Fibroblast of the aortic adventitia (primary cell): ENCODE measurements at regions not wholly inside any gene's neighbourhood (a gene's known extent, or its start where the extent isn't known, plus 50 kb on each side); places are given as distances from the start of the nearest gene placed in this dataset.
A peak's percentile ranks its signal among the peaks of the same experiment; 100 is the strongest.
"Not testable (repeated sequence)": the region's sequence is repeated elsewhere in the genome, so short reads cannot be mapped to it uniquely, and the experiment has no call there.

Source experiments
- DNase-seq: peaks from one replicate; pipeline ENCODE4 v3.0.0-alpha.2; 2010; ENCODE audit warnings: low read depth
- H3K4me3 ChIP-seq: 2 replicates; pipeline ENCODE4 v1.5.1; 2011; ENCODE audit warnings: low read depth, mild to moderate bottlenecking, control low read depth, low read length, moderate library complexity
- TF ChIP-seq, protein P1 (sequence below): IDR thresholded peaks from 2 replicates; pipeline ENCODE4 v1.5.1; 2011; ENCODE audit warnings: mild to moderate bottlenecking, low read length, control low read depth, inconsistent platforms; ENCODE audit not compliant: insufficient read depth

DNA sequence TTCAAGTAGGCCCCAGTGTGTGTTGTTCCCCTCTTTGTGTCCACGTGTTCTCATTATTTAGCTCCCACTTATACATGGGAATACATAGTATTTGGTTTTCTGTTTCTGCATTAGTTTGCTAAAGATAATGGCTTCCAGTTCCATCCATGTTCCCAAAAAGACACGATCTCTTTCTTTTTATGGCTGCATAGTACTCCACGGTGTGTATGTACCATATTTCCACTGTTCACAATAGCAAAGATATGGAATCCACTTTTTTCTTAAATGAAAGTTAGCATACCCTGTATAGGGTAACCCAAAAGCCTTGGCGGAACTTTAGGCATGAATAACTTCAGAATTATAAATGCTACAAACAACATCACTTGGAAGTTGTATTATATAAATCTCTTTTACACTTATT is 83.4 kb upstream of the NDUFV2 start:
- H3K4me3 ChIP-seq = no peak overlapping the region
- TF ChIP-seq, protein P1, sequence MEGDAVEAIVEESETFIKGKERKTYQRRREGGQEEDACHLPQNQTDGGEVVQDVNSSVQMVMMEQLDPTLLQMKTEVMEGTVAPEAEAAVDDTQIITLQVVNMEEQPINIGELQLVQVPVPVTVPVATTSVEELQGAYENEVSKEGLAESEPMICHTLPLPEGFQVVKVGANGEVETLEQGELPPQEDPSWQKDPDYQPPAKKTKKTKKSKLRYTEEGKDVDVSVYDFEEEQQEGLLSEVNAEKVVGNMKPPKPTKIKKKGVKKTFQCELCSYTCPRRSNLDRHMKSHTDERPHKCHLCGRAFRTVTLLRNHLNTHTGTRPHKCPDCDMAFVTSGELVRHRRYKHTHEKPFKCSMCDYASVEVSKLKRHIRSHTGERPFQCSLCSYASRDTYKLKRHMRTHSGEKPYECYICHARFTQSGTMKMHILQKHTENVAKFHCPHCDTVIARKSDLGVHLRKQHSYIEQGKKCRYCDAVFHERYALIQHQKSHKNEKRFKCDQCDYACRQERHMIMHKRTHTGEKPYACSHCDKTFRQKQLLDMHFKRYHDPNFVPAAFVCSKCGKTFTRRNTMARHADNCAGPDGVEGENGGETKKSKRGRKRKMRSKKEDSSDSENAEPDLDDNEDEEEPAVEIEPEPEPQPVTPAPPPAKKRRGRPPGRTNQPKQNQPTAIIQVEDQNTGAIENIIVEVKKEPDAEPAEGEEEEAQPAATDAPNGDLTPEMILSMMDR = no peak
- DNase-seq = no peak

DNA sequence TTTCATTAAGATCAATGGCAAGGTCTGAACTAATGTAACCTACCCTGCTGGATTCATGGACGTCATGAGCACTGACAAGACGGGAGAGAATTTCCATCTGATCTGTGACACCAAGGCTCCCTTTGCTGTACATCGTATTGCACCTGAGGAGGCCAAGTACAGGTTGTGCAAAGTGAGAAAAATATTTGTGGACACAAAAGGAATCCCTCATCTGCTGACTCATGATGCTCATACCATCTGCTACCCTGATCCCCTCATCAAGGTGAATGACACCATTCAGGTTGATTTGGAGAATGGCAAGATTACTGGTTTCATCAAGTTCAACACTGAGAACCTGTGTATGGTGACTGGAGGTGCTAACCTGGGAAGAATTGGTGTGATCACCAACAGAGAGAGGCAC is 82.3 kb upstream of the NDUFV2 start:
- TF ChIP-seq, protein P1 = no peak
- no peak for DNase-seq
- H3K4me3 ChIP-seq = no peak overlapping the region

DNA sequence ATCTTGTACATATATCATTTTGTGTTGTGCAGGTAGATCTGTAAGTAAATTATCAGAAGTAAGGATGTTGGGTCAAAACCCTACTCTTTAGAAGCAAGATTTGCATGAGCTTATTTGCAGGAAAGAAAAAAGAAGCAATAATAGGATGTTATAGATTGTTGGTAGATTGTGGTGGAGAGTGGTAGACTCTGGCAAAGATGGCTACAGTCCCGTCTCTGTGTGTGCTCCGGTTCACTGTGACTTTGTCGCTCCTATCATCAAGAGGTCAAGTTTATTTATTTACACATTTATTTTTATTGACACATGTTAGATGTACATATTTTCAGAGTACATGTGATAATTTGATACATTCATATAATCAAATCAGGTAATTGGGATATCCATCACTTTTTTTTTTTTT is 81.0 kb upstream of the NDUFV2 start:
- DNase-seq = no peak
- H3K4me3 ChIP-seq = no peak overlapping the region
- TF ChIP-seq, protein P1 = no peak

DNA sequence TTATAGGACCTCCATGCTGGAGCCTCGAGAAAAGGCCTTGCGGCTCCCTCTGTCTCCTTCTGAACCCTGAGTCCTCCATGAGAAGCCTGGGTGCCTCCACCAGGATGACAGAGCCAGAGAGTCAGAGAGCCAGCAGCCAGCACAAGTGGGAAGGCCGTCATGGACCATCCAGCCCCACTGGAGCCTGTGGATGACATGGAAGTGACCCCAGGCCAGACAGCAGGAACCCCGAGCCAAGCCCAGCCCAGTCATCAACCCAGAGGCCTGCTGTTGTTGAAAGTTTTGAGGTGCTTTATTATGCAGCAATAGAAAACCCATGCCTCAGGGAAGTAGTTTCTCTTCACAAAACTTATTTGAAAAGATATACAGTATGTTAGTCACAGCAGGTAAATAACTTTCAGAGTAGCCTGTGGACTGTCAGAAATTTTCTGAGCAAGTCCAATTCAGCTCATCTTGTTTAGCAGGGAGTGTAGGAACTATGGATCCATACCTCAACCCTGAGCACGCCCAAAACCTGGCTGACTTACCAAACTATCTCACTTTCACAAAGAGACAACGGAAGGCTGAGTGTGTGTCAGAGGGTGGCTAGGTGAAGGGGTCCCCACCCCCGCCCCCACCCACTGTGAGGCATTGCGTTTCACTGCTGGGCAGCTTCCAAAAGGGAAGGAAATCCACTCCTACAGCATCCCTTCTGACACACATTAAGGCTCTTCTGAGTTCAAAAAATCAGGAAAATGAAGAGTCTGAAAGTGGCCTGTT is 79.9 kb upstream of the NDUFV2 start:
- DNase-seq = peak; percentile 18
- TF ChIP-seq, protein P1 = no peak
- no peak overlapping the region for H3K4me3 ChIP-seq

DNA sequence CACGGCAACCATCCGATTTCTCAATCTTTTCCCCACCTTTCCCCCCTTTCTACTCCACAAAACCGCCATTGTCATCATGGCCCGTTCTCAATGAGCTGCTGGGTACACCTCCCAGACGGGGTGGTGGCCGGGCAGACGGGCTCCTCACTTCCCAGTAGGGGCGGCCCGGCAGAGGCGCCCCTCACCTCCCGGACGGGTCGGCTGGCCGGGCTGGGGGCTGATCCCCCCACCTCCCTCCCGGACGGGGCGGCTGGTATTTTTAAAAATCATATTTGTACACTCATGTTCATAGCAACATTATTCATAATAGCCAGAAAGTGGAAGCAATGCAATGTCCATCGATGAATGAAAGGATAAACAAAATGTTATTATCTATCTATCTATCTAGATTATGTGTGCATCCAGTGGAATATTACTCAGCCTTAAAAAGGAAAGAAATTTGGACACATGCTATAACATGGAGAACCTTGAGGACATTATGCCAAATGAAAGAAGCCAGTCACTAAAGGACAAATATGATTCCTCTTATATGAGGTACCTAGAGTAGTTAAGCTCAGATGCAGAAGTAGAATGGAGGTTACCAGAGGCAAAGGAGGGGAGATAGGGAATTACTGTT is 78.4 kb upstream of the NDUFV2 start:
- H3K4me3 ChIP-seq, DNase-seq: not testable (repeated sequence)

DNA sequence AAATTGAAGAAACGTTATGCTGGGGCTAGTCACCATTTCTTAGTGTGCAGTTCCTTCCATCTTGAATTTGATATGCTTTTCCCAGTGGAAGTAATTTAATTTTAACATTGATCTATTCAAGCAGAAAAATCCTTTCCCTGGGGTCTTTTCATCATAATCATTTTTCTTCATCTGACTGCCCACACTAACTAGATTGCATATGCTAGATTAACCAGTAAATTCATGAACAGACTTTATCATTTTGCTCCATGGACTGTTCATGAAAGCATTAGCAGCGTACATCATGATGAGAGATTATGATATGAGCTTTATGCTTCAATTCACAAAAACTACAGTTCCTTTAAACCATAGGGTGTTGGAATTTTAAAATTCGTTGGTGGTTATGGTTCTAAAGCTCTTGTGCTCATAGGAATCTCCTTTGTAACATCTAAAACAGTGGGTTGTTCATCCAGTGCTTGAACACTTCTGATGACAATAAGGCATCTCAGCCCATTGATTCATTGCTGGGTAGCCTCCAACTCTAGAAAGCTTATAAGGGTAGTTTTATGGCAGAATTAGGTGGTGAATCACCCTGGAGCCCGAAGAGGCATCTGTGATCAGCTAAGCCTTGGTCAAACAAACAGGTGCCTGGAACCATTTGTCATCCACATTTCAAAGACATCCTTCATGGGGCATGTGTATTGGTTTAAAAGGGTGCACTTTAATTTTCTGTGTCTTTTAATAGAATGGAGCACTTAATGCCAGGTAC is 77.2 kb upstream of the NDUFV2 start:
- TF ChIP-seq, protein P1 = no peak
- peak; percentile 47 for DNase-seq
- H3K4me3 ChIP-seq = no peak overlapping the region

DNA sequence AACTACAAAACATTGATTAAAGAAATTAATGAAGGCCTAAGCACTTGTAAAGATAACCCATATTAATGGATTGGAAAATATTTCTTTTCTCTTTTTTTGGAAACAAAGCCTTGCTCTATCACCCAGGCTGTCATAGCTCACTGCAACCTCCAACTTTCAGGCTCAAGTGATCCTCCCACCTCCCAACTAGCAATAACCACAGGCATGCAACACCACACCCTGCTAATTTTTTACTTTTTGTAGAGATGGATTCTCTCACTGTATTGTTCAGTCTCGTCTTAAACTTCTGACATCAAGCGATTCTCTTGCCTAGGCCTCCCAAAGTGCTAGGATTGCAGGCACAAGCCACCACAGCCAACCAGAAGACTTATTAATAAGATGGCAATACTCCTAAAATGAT is 73.4 kb upstream of the NDUFV2 start:
- H3K4me3 ChIP-seq = no peak overlapping the region
- TF ChIP-seq, protein P1 = no peak
- DNase-seq = peak; percentile 53
